NCI-H82 treated with DMSO at 0.1 percent for 48 hours (cell line): ENCODE measurements at regions not wholly inside any gene's neighbourhood (a gene's known extent, or its start where the extent isn't known, plus 50 kb on each side); places are given as distances from the start of the nearest gene placed in this dataset.

Experiments
- DNase-seq: peaks from one replicate; lab custom pipeline; 2025; ENCODE audit not compliant: unreplicated experiment; lab: John Stamatoyannopoulos, UW

- DNase-seq, result no peak
These were observed 76.0 kb upstream of the SNRK start for GRCh38 chr3:43210049-43211027.

GRCh38 chr3:43207628-43208085, 78.7 kb upstream of the SNRK start:
- no peak for DNase-seq

GRCh38 chr3:43206632-43207031, 79.7 kb upstream of the SNRK start:
- no peak for DNase-seq

GRCh38 chr3:43206105-43206504, 80.2 kb upstream of the SNRK start:
- no peak for DNase-seq

- DNase-seq, result peak; percentile 44
These were observed 83.3 kb upstream of the SNRK start for GRCh38 chr3:43203022-43203421.

GRCh38 chr3:43201581-43201980, 84.8 kb upstream of the SNRK start:
- no peak for DNase-seq

GRCh38 chr3:43199645-43200306, 86.6 kb upstream of the SNRK start:
- no peak for DNase-seq

GRCh38 chr3:43198791-43199644, 87.3 kb upstream of the SNRK start:
- no peak for DNase-seq

- DNase-seq, result no peak
These were observed 88.0 kb upstream of the SNRK start for GRCh38 chr3:43198301-43198700.

- DNase-seq, result no peak
These were observed 89.2 kb upstream of the SNRK start for GRCh38 chr3:43197181-43197580.

- DNase-seq, result no peak
These were observed 89.6 kb upstream of the SNRK start for GRCh38 chr3:43196721-43197120.

GRCh38 chr3:43195115-43195498, 89.2 kb upstream of the POMGNT2 start:
- DNase-seq, result no peak

GRCh38 chr3:43194490-43195114, 88.7 kb upstream of the POMGNT2 start:
- DNase-seq, result no peak

GRCh38 chr3:43194069-43194468, 88.2 kb upstream of the POMGNT2 start:
- no peak for DNase-seq

GRCh38 chr3:43192028-43192427, 86.1 kb upstream of the POMGNT2 start:
- DNase-seq, result no peak

GRCh38 chr3:43191116-43191515, 85.2 kb upstream of the POMGNT2 start:
- DNase-seq, result no peak

GRCh38 chr3:43190670-43191069, 84.8 kb upstream of the POMGNT2 start:
- DNase-seq, result no peak

GRCh38 chr3:43187836-43188479, 82.1 kb upstream of the POMGNT2 start:
- no peak for DNase-seq

- DNase-seq, result no peak
These were observed 80.1 kb upstream of the POMGNT2 start for GRCh38 chr3:43185983-43186314.

- no peak for DNase-seq
These were observed 79.5 kb upstream of the POMGNT2 start for GRCh38 chr3:43185274-43185982.
